Left ventricle myocardium inferior (tissue), 1 donor: ENCODE measurements at regions not wholly inside any gene's neighbourhood (a gene's known extent, or its start where the extent isn't known, plus 50 kb on each side); places are given as distances from the start of the nearest gene placed in this dataset.

Source experiments
- DNase-seq: peaks from one replicate; pipeline ENCODE4 v3.0.0-alpha.2; 2020
- H3K27ac ChIP-seq: fragments of 200-600 bp; replicated peaks from 2 replicates; pipeline ENCODE4 v1.8.0; 2021
- H3K27me3 ChIP-seq: fragments of 200-600 bp; 2 replicates; pipeline ENCODE4 v1.8.0; 2021; ENCODE audit warnings: low read depth
- H3K36me3 ChIP-seq: fragments of 200-600 bp; 2 replicates; pipeline ENCODE4 v1.8.0; 2021
- H3K4me1 ChIP-seq: fragments of 200-600 bp; 2 replicates; pipeline ENCODE4 v1.8.0; 2021
- H3K4me3 ChIP-seq: fragments of 200-600 bp; 2 replicates; pipeline ENCODE4 v1.8.0; 2021; ENCODE audit warnings: mild to moderate bottlenecking, moderate library complexity
- H3K9me3 ChIP-seq: fragments of 200-600 bp; replicated peaks from 2 replicates; pipeline ENCODE4 v1.8.0; 2021
- intact Hi-C: fragments of 100-400 bp; cut with micrococcal nuclease; formaldehyde crosslinking; loops from one replicate; pipeline ENCODE4 v1.11.0; 2022
- TF ChIP-seq, protein P1 (sequence below): fragments of 200-600 bp; IDR thresholded peaks from 2 replicates; pipeline ENCODE4 v1.8.0; 2021; ENCODE audit warnings: antibody characterized with exemption, mild to moderate bottlenecking, borderline replicate concordance
- donor health status: DM: no; HTN: yes; CAD: no; lungs with severe emphysema.

- H3K4me3 ChIP-seq, result no peak overlapping the region
- TF ChIP-seq, protein P1, sequence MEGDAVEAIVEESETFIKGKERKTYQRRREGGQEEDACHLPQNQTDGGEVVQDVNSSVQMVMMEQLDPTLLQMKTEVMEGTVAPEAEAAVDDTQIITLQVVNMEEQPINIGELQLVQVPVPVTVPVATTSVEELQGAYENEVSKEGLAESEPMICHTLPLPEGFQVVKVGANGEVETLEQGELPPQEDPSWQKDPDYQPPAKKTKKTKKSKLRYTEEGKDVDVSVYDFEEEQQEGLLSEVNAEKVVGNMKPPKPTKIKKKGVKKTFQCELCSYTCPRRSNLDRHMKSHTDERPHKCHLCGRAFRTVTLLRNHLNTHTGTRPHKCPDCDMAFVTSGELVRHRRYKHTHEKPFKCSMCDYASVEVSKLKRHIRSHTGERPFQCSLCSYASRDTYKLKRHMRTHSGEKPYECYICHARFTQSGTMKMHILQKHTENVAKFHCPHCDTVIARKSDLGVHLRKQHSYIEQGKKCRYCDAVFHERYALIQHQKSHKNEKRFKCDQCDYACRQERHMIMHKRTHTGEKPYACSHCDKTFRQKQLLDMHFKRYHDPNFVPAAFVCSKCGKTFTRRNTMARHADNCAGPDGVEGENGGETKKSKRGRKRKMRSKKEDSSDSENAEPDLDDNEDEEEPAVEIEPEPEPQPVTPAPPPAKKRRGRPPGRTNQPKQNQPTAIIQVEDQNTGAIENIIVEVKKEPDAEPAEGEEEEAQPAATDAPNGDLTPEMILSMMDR, result no peak
- intact Hi-C loops, result no loop called here
- no peak for DNase-seq
- no peak overlapping the region for H3K27ac ChIP-seq
- no peaks in the 10 kb centered on the region for H3K4me1 ChIP-seq
- H3K27me3 ChIP-seq, result peaks cover 73% of the 10 kb centered on the region
- no peaks in the 10 kb centered on the region for H3K36me3 ChIP-seq
- no peaks in the 10 kb centered on the region for H3K9me3 ChIP-seq
Measured at GRCh38 chr18:47577520-47577919, 326.1 kb upstream of the SKOR2 start.

- Histone ChIP-seq H3K4me3 (no peak overlapping the region), H3K27ac (no peak overlapping the region), H3K36me3 (no peaks in the 10 kb centered on the region), H3K4me1 (no peaks in the 10 kb centered on the region), H3K9me3 (no peaks in the 10 kb centered on the region), H3K27me3 (peaks cover 75% of the 10 kb centered on the region)
- intact Hi-C loops, result no loop called here
- TF ChIP-seq, protein P1, result no peak
- no peak for DNase-seq
Measured at GRCh38 chr18:47574966-47575365, 323.5 kb upstream of the SKOR2 start.

- Histone ChIP-seq H3K27ac (no peak overlapping the region), H3K36me3 (no peaks in the 10 kb centered on the region), H3K4me1 (no peaks in the 10 kb centered on the region), H3K9me3 (no peaks in the 10 kb centered on the region), H3K4me3 (no peak overlapping the region), H3K27me3 (peaks cover 73% of the 10 kb centered on the region)
- no peak for DNase-seq
- intact Hi-C loops, result no loop called here
- TF ChIP-seq, protein P1, result no peak
Measured at GRCh38 chr18:47571957-47572356, 320.5 kb upstream of the SKOR2 start.

GRCh38 chr18:47566809-47567208, 315.3 kb upstream of the SKOR2 start:
- intact Hi-C loops, result no loop called here
- no peak overlapping the region for H3K4me3 ChIP-seq
- DNase-seq, result no peak

GRCh38 chr18:47560723-47561715, 309.6 kb upstream of the SKOR2 start:
- H3K36me3 ChIP-seq, result no peaks in the 10 kb centered on the region
- TF ChIP-seq, protein P1, result no peak
- no peak overlapping the region for H3K27ac ChIP-seq
- no peak for DNase-seq
- no peaks in the 10 kb centered on the region for H3K4me1 ChIP-seq
- H3K4me3 ChIP-seq, result no peak overlapping the region
- H3K9me3 ChIP-seq, result peaks cover 7% of the 10 kb centered on the region
- intact Hi-C loops, result no loop called here
- peaks cover 100% of the 10 kb centered on the region for H3K27me3 ChIP-seq

More at GRCh38 chr18:47566809-47567208, 315.3 kb upstream of the SKOR2 start:
- Histone ChIP-seq H3K4me1 (no peaks in the 10 kb centered on the region), H3K36me3 (no peaks in the 10 kb centered on the region), H3K27ac (no peak overlapping the region), H3K27me3 (peaks cover 96% of the 10 kb centered on the region), H3K9me3 (peaks cover 7% of the 10 kb centered on the region)
- TF ChIP-seq, protein P1, result no peak
